IPS DF 4.7 (cell line): ENCODE measurements at regions not wholly inside any gene's neighbourhood (a gene's known extent, or its start where the extent isn't known, plus 50 kb on each side); places are given as distances from the start of the nearest gene placed in this dataset.
"Not testable (repeated sequence)": the region's sequence is repeated elsewhere in the genome, so short reads cannot be mapped to it uniquely, and the experiment has no call there.

Source experiments
- DNase-seq: peaks from one replicate; pipeline ENCODE4 v3.0.0-alpha.2; 2013; ENCODE audit warnings: low spot score; ENCODE audit errors: extremely low read depth

GRCh38 chr19:30955112-30956104, 393.8 kb downstream of the TSHZ3 start:
- DNase-seq, result no peak

- not testable (repeated sequence) for DNase-seq
Measured at GRCh38 chr19:30944276-30944932, 404.8 kb downstream of the TSHZ3 start.

- DNase-seq, result no peak
Measured at GRCh38 chr19:30943101-30943843, 406.0 kb downstream of the TSHZ3 start.

- no peak for DNase-seq
Measured at GRCh38 chr19:30942636-30943035, 406.6 kb downstream of the TSHZ3 start.

- DNase-seq, result no peak
Measured at GRCh38 chr19:30941591-30941990, 407.6 kb downstream of the TSHZ3 start.

- DNase-seq, result no peak
Measured at GRCh38 chr19:30936276-30936675, 413.0 kb downstream of the TSHZ3 start.

GRCh38 chr19:30935146-30935545, 414.1 kb downstream of the TSHZ3 start:
- DNase-seq, result no peak

GRCh38 chr19:30933454-30933853, 415.8 kb downstream of the TSHZ3 start:
- not testable (repeated sequence) for DNase-seq

- DNase-seq, result no peak
Measured at GRCh38 chr19:30932854-30933253, 416.4 kb downstream of the TSHZ3 start.

GRCh38 chr19:30930941-30931706, 418.1 kb downstream of the TSHZ3 start:
- DNase-seq, result no peak

- DNase-seq, result no peak
Measured at GRCh38 chr19:30927705-30928104, 421.5 kb downstream of the TSHZ3 start.

- no peak for DNase-seq
Measured at GRCh38 chr19:30924670-30925069, 424.6 kb downstream of the TSHZ3 start.

GRCh38 chr19:30924069-30924636, 425.1 kb downstream of the TSHZ3 start:
- no peak for DNase-seq

GRCh38 chr19:30923621-30924020, 425.6 kb downstream of the TSHZ3 start:
- DNase-seq, result no peak

- DNase-seq, result no peak
Measured at GRCh38 chr19:30923096-30923495, 426.1 kb downstream of the TSHZ3 start.

- DNase-seq, result no peak
Measured at GRCh38 chr19:30920222-30920621, 429.0 kb downstream of the TSHZ3 start.

GRCh38 chr19:30919737-30920136, 429.5 kb downstream of the TSHZ3 start:
- DNase-seq, result no peak

- no peak for DNase-seq
Measured at GRCh38 chr19:30916238-30916637, 433.0 kb downstream of the TSHZ3 start.

- no peak for DNase-seq
Measured at GRCh38 chr19:30911491-30911890, 437.7 kb downstream of the TSHZ3 start.

GRCh38 chr19:30910485-30911240, 438.6 kb downstream of the TSHZ3 start:
- no peak for DNase-seq
